ENCODE measurements at regions not wholly inside any gene's neighbourhood (a gene's known extent, or its start where the extent isn't known, plus 50 kb on each side); places are given as distances from the start of the nearest gene placed in this dataset.
"Not testable (repeated sequence)": the region's sequence is repeated elsewhere in the genome, so short reads cannot be mapped to it uniquely, and the experiment has no call there.

- TF ChIP-seq CTCF (IDR thresholded peaks at IDR 0.05; ENCODE audit: unreplicated experiment), result no peak
- Mint-ChIP-seq H3K9me3 (peaks cover 14% of the 10 kb centered on the region), H3K4me3 (no peak overlapping the region), H3K27me3 (ENCODE audit: low read depth) (no peaks in the 10 kb centered on the region), H3K4me1 (no peaks in the 10 kb centered on the region), H3K36me3 (no peaks in the 10 kb centered on the region), H3K27ac (no peak overlapping the region)
- DNase-seq (ENCODE audit: low spot score in 2 of 2, unreplicated experiment in 2 of 2), result no peak
Measured at GRCh38 chr11:23611726-23612125, 751.5 kb upstream of the CCDC179 start.

- no peaks in the 10 kb centered on the region for H3K27me3 Mint-ChIP-seq (ENCODE audit: low read depth)
- TF ChIP-seq CTCF (IDR thresholded peaks at IDR 0.05; ENCODE audit: unreplicated experiment), result no peak
- no peaks in the 10 kb centered on the region for H3K36me3 Mint-ChIP-seq
- no peaks in the 10 kb centered on the region for H3K4me1 Mint-ChIP-seq
- H3K27ac Mint-ChIP-seq, result no peak overlapping the region
- peaks cover 14% of the 10 kb centered on the region for H3K9me3 Mint-ChIP-seq
- DNase-seq (ENCODE audit: low spot score in 2 of 2, unreplicated experiment in 2 of 2), result no peak
- H3K4me3 Mint-ChIP-seq, result no peak overlapping the region
Measured at GRCh38 chr11:23620617-23621016, 760.3 kb upstream of the CCDC179 start.

- TF ChIP-seq CTCF (IDR thresholded peaks at IDR 0.05; ENCODE audit: unreplicated experiment), result no peak
- H3K27ac Mint-ChIP-seq, result no peak overlapping the region
- H3K36me3 Mint-ChIP-seq, result no peaks in the 10 kb centered on the region
- no peaks in the 10 kb centered on the region for H3K4me1 Mint-ChIP-seq
- H3K9me3 Mint-ChIP-seq, result peaks cover 21% of the 10 kb centered on the region
- no peak for DNase-seq (ENCODE audit: low spot score in 2 of 2, unreplicated experiment in 2 of 2)
- no peak overlapping the region for H3K4me3 Mint-ChIP-seq
- H3K27me3 Mint-ChIP-seq (ENCODE audit: low read depth), result no peaks in the 10 kb centered on the region
Measured at GRCh38 chr11:23632293-23632692, 772.0 kb upstream of the CCDC179 start.

- Mint-ChIP-seq H3K4me3 (no peak overlapping the region), H3K36me3 (no peaks in the 10 kb centered on the region), H3K27me3 (ENCODE audit: low read depth) (no peaks in the 10 kb centered on the region), H3K9me3 (peaks cover 24% of the 10 kb centered on the region), H3K27ac (no peak overlapping the region), H3K4me1 (no peaks in the 10 kb centered on the region)
- no peak for TF ChIP-seq CTCF (IDR thresholded peaks at IDR 0.05; ENCODE audit: unreplicated experiment)
- no peak for DNase-seq (ENCODE audit: low spot score in 2 of 2, unreplicated experiment in 2 of 2)
Measured at GRCh38 chr11:23644443-23644842, 784.2 kb upstream of the CCDC179 start.

GRCh38 chr11:23652336-23652735, 792.1 kb upstream of the CCDC179 start:
- H3K36me3 Mint-ChIP-seq; H3K4me3 Mint-ChIP-seq; H3K4me1 Mint-ChIP-seq; H3K27ac Mint-ChIP-seq; DNase-seq (ENCODE audit: low spot score in 2 of 2, unreplicated experiment in 2 of 2); H3K27me3 Mint-ChIP-seq (ENCODE audit: low read depth): not testable (repeated sequence)
- peaks cover 23% of the 10 kb centered on the region for H3K9me3 Mint-ChIP-seq

GRCh38 chr11:23653071-23653675, 792.9 kb upstream of the CCDC179 start:
- H3K4me1 Mint-ChIP-seq, result peaks cover 2% of the 10 kb centered on the region
- no peaks in the 10 kb centered on the region for H3K36me3 Mint-ChIP-seq
- H3K27ac Mint-ChIP-seq, result no peak overlapping the region
- no peak for DNase-seq (ENCODE audit: low spot score in 2 of 2, unreplicated experiment in 2 of 2)
- no peaks in the 10 kb centered on the region for H3K27me3 Mint-ChIP-seq (ENCODE audit: low read depth)
- TF ChIP-seq CTCF (IDR thresholded peaks at IDR 0.05; ENCODE audit: unreplicated experiment), result no peak
- peaks cover 16% of the 10 kb centered on the region for H3K9me3 Mint-ChIP-seq
- H3K4me3 Mint-ChIP-seq, result no peak overlapping the region
